H1 (cell line): ENCODE measurements at regions not wholly inside any gene's neighbourhood (a gene's known extent, or its start where the extent isn't known, plus 50 kb on each side); places are given as distances from the start of the nearest gene placed in this dataset.

ENCODE experiments used
- RNF2 ChIP-seq: fragments of 200-900, 300-1000 bp; sonication (generic); IDR thresholded peaks from 2 replicates; pipeline ENCODE4 v1.7.1; 2016; ENCODE audit warnings: borderline replicate concordance, low read depth, mild to moderate bottlenecking, antibody characterized with exemption, low read length; ENCODE audit not compliant: poor library complexity, severe bottlenecking; ENCODE audit errors: missing control alignments

GRCh38 chr3:1468145-1468544 lies 375.3 kb downstream of the CNTN6 start (continued):
- TF ChIP-seq RNF2 = no peak
